22Rv1 (cell line): ENCODE measurements at regions not wholly inside any gene's neighbourhood (a gene's known extent, or its start where the extent isn't known, plus 50 kb on each side); places are given as distances from the start of the nearest gene placed in this dataset.

Experiments used
- ZFX ChIP-seq: fragments of 450-650 bp; IDR thresholded peaks from 2 replicates; pipeline ENCODE4 v1.6.1; 2017; ENCODE audit warnings: antibody characterized with exemption, borderline replicate concordance
- TF ChIP-seq, protein P1 (sequence below): fragments of 450-650 bp; IDR thresholded peaks from 2 replicates; pipeline ENCODE4 v1.5.1; 2017; ENCODE audit warnings: mild to moderate bottlenecking

DNA sequence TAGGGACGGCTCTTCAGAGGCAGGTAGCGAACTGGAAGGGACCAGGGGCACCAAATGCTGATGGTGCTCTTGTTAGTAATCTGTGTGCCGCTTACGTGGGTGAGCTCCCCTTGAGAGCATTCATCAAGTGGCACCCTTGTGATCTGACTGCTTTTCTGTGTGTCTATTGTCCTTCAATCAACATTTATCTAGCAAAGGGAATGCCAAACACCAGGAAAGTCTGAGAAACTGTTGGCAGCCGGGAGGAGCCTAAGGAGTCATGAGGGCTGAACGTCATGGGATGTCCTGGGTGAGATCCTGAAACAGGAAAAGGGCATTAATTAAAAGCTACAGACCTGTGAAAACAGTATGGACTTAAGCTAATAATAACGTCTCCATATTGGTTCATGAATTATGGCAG, 733.1 kb downstream of the TYW1 start:
- TF ChIP-seq, protein P1, sequence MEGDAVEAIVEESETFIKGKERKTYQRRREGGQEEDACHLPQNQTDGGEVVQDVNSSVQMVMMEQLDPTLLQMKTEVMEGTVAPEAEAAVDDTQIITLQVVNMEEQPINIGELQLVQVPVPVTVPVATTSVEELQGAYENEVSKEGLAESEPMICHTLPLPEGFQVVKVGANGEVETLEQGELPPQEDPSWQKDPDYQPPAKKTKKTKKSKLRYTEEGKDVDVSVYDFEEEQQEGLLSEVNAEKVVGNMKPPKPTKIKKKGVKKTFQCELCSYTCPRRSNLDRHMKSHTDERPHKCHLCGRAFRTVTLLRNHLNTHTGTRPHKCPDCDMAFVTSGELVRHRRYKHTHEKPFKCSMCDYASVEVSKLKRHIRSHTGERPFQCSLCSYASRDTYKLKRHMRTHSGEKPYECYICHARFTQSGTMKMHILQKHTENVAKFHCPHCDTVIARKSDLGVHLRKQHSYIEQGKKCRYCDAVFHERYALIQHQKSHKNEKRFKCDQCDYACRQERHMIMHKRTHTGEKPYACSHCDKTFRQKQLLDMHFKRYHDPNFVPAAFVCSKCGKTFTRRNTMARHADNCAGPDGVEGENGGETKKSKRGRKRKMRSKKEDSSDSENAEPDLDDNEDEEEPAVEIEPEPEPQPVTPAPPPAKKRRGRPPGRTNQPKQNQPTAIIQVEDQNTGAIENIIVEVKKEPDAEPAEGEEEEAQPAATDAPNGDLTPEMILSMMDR, result no peak
- TF ChIP-seq ZFX, result no peak
